ENCODE measurements at regions not wholly inside any gene's neighbourhood (a gene's known extent, or its start where the extent isn't known, plus 50 kb on each side); places are given as distances from the start of the nearest gene placed in this dataset.
"Not testable (repeated sequence)": the region's sequence is repeated elsewhere in the genome, so short reads cannot be mapped to it uniquely, and the experiment has no call there.

DNA sequence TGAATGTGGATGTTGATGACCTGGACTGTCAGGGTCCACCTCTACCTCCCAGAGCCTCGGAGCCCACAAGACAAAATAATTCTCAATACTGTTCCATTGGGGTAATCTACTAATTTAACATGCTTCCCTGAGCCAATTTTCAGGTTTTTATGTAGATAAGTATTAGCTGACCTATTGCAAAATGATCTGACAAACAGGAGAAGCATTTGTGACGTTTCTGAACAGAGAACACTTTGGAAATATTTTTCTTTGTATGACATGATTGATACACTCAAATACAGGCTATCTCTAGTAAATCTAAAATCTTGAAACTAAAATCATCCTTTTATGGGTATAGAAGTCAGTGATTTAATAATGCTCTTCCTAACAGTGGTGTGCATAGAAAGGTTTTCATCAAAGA lies 716.6 kb downstream of the KLHL13 start:
- Histone ChIP-seq H3K9ac (ENCODE audit: low read depth in 1 of 2, low read length in 2 of 2) (no peak overlapping the region), H3K36me3 (ENCODE audit: control insufficient read depth in 1 of 2, insufficient read depth in 2 of 2, low read length in 2 of 2) (no peaks in the 10 kb centered on the region), H3K27ac (ENCODE audit: low read depth, low read length) (no peak overlapping the region), H3K27me3 (ENCODE audit: control insufficient read depth in 1 of 2, insufficient read depth in 2 of 2, low read length in 2 of 2) (no peaks in the 10 kb centered on the region), H3K9me3 (ENCODE audit: control insufficient read depth in 1 of 2, low read length in 2 of 2) (no peaks in the 10 kb centered on the region), H3K4me1 (ENCODE audit: control insufficient read depth in 1 of 2, insufficient read depth in 2 of 2, low read length in 2 of 2) (no peaks in the 10 kb centered on the region), H3K4me3 (ENCODE audit: low read depth in 1 of 2, low read length in 2 of 2) (no peak overlapping the region)

DNA sequence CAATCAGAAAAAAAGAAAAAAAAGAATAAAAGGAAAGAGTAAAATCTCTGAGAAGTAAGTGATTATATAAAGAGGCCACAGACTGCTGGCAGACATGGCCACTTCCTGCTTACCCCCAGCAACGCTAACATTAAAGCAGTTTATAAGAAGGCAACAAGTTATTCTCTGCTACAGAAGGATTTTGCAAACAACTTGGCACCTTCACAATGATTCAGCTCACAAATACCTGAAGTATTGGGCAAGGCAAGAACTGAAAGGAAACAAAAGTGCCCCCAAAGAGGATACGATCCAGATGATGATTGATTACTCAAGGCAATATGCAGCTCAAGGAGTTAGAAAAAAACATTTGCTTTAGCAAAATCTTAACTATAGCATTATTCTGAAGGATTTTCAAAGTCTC lies 718.8 kb downstream of the KLHL13 start:
- Histone ChIP-seq H3K9ac (ENCODE audit: low read depth in 1 of 2, low read length in 2 of 2) (no peak overlapping the region), H3K4me3 (ENCODE audit: low read depth in 1 of 2, low read length in 2 of 2) (no peak overlapping the region), H3K4me1 (ENCODE audit: control insufficient read depth in 1 of 2, insufficient read depth in 2 of 2, low read length in 2 of 2) (no peaks in the 10 kb centered on the region)

DNA sequence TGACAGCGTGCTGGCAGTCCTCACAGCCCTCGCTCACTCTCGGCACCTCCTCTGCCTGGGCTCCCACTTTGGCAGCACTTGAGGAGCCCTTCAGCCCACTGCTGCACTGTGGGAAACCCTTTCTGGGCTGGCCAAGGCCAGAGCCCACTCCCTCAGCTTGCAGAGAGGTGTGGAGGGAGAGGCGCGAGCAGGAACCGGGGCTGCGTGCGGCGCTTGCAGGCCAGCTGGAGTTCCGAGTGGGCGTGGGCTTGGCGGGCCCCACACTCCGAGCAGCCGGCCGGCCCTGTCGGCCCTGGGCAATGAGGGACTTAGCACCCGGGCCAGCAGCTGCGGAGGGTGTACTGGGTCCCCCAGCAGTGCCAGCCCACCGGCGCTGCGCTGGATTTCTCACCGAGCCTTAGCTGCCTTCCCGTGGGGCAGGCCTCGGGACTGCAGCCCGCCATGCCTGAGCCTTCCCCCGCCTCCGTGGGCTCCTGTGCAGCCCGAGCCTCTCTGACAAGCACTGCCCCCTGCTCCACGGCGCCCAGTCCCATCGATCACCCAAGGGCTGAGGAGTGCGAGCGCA lies 722.0 kb downstream of the KLHL13 start:
- not testable (repeated sequence) for H3K9me3 ChIP-seq (ENCODE audit: control insufficient read depth in 1 of 2, low read length in 2 of 2); H3K9ac ChIP-seq (ENCODE audit: low read depth in 1 of 2, low read length in 2 of 2); H3K4me3 ChIP-seq (ENCODE audit: low read depth in 1 of 2, low read length in 2 of 2); H3K27me3 ChIP-seq (ENCODE audit: control insufficient read depth in 1 of 2, insufficient read depth in 2 of 2, low read length in 2 of 2); H3K4me1 ChIP-seq (ENCODE audit: control insufficient read depth in 1 of 2, insufficient read depth in 2 of 2, low read length in 2 of 2); H3K36me3 ChIP-seq (ENCODE audit: control insufficient read depth in 1 of 2, insufficient read depth in 2 of 2, low read length in 2 of 2); H3K27ac ChIP-seq (ENCODE audit: low read depth, low read length)

More for the DNA sequence above, 718.8 kb downstream of the KLHL13 start:
- Histone ChIP-seq H3K9me3 (ENCODE audit: control insufficient read depth in 1 of 2, low read length in 2 of 2) (no peaks in the 10 kb centered on the region), H3K27ac (ENCODE audit: low read depth, low read length) (no peak overlapping the region), H3K36me3 (ENCODE audit: control insufficient read depth in 1 of 2, insufficient read depth in 2 of 2, low read length in 2 of 2) (no peaks in the 10 kb centered on the region), H3K27me3 (ENCODE audit: control insufficient read depth in 1 of 2, insufficient read depth in 2 of 2, low read length in 2 of 2) (no peaks in the 10 kb centered on the region)

DNA sequence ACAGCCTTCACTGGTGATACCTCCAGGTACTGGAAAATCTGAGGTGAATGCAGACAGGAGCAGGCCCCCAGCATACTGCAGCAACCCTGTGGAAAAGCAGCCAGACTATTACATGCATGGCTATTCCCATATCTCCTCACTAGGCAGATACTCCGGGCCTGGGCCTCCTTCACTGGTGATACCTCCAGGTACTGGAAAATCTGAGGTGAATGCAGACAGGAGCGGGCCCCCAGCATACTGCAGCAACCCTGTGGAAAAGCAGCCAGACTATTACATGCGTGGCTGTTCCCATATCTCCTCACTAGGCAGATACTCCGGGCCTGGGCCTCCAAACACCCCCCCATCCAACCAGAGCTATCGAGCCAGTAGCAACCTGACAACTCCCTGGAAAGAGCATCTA lies 724.2 kb downstream of the KLHL13 start:
- not testable (repeated sequence) for H3K27me3 ChIP-seq (ENCODE audit: control insufficient read depth in 1 of 2, insufficient read depth in 2 of 2, low read length in 2 of 2); H3K9ac ChIP-seq (ENCODE audit: low read depth in 1 of 2, low read length in 2 of 2)

DNA sequence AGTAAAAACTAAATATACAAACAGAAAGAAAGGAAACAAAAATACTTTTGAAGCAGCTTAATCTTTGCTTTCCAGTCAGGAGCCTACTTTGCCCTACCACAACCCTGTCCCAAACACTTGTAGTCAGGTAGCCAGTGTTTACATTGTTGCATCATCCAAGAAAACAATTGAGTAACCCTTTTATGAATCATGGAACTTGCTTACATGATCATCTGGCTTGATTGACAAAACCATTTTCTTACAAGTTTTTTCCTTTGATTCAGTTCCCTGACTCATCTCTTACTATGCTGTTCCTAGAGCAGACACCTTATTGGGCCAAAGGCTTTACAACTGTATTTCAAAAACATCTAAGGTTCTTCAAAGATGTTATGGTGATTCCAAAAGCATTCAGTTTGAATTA lies 740.1 kb downstream of the KLHL13 start:
- no peaks in the 10 kb centered on the region for H3K27me3 ChIP-seq (ENCODE audit: control insufficient read depth in 1 of 2, insufficient read depth in 2 of 2, low read length in 2 of 2)
- no peaks in the 10 kb centered on the region for H3K36me3 ChIP-seq (ENCODE audit: control insufficient read depth in 1 of 2, insufficient read depth in 2 of 2, low read length in 2 of 2)
- H3K9ac ChIP-seq (ENCODE audit: low read depth in 1 of 2, low read length in 2 of 2) = no peak overlapping the region
- no peak overlapping the region for H3K27ac ChIP-seq (ENCODE audit: low read depth, low read length)
- no peak overlapping the region for H3K4me3 ChIP-seq (ENCODE audit: low read depth in 1 of 2, low read length in 2 of 2)
- no peaks in the 10 kb centered on the region for H3K9me3 ChIP-seq (ENCODE audit: control insufficient read depth in 1 of 2, low read length in 2 of 2)
- no peaks in the 10 kb centered on the region for H3K4me1 ChIP-seq (ENCODE audit: control insufficient read depth in 1 of 2, insufficient read depth in 2 of 2, low read length in 2 of 2)

More for the DNA sequence above, 724.2 kb downstream of the KLHL13 start:
- not testable (repeated sequence) for H3K36me3 ChIP-seq (ENCODE audit: control insufficient read depth in 1 of 2, insufficient read depth in 2 of 2, low read length in 2 of 2); H3K4me1 ChIP-seq (ENCODE audit: control insufficient read depth in 1 of 2, insufficient read depth in 2 of 2, low read length in 2 of 2); H3K4me3 ChIP-seq (ENCODE audit: low read depth in 1 of 2, low read length in 2 of 2); H3K9me3 ChIP-seq (ENCODE audit: control insufficient read depth in 1 of 2, low read length in 2 of 2); H3K27ac ChIP-seq (ENCODE audit: low read depth, low read length)

DNA sequence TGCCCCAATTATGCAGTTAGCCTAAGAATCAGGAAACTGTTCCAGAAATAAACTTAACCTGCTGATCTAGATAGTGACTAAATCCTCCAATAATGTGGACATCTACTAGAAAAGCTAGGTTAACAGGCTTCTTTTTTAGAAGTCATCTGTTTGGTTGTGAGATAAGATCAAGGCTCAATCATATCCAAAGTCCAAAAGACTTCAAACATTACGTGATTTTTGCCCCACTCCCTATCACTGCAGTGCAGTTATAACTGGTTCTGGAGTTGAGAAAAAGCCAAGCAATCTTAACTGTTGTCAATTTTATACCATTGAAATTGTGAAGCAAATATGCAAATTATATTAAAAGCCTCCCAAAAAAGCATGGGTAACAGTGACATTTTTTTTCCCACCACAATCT lies 781.4 kb downstream of the KLHL13 start:
- Histone ChIP-seq H3K9ac (ENCODE audit: low read depth in 1 of 2, low read length in 2 of 2) (no peak overlapping the region), H3K27ac (ENCODE audit: low read depth, low read length) (no peak overlapping the region), H3K4me3 (ENCODE audit: low read depth in 1 of 2, low read length in 2 of 2) (no peak overlapping the region), H3K4me1 (ENCODE audit: control insufficient read depth in 1 of 2, insufficient read depth in 2 of 2, low read length in 2 of 2) (no peaks in the 10 kb centered on the region), H3K27me3 (ENCODE audit: control insufficient read depth in 1 of 2, insufficient read depth in 2 of 2, low read length in 2 of 2) (no peaks in the 10 kb centered on the region), H3K36me3 (ENCODE audit: control insufficient read depth in 1 of 2, insufficient read depth in 2 of 2, low read length in 2 of 2) (no peaks in the 10 kb centered on the region), H3K9me3 (ENCODE audit: control insufficient read depth in 1 of 2, low read length in 2 of 2) (no peaks in the 10 kb centered on the region)

DNA sequence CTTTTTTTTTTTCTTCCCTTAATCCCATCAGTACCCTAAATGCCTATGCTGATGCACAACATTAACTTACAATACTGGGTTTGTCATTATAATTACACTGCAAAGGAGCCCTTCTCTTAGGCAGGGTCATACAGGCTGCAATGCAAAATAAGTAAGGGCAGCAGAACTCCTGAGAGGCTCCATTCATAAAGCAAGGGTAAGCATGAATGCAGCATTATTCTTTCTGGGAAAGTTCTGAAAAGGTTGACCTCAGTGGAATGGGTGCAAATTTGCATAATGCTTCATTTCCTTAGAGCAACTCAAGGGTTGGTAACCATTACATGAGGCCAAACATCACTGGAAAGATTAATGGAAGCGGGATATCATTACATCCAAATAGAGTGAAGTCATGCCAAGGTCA lies 789.2 kb downstream of the KLHL13 start:
- Histone ChIP-seq H3K4me3 (ENCODE audit: low read depth in 1 of 2, low read length in 2 of 2) (no peak overlapping the region), H3K27ac (ENCODE audit: low read depth, low read length) (no peak overlapping the region), H3K9ac (ENCODE audit: low read depth in 1 of 2, low read length in 2 of 2) (no peak overlapping the region), H3K36me3 (ENCODE audit: control insufficient read depth in 1 of 2, insufficient read depth in 2 of 2, low read length in 2 of 2) (no peaks in the 10 kb centered on the region), H3K9me3 (ENCODE audit: control insufficient read depth in 1 of 2, low read length in 2 of 2) (no peaks in the 10 kb centered on the region), H3K4me1 (ENCODE audit: control insufficient read depth in 1 of 2, insufficient read depth in 2 of 2, low read length in 2 of 2) (no peaks in the 10 kb centered on the region), H3K27me3 (ENCODE audit: control insufficient read depth in 1 of 2, insufficient read depth in 2 of 2, low read length in 2 of 2) (no peaks in the 10 kb centered on the region)

DNA sequence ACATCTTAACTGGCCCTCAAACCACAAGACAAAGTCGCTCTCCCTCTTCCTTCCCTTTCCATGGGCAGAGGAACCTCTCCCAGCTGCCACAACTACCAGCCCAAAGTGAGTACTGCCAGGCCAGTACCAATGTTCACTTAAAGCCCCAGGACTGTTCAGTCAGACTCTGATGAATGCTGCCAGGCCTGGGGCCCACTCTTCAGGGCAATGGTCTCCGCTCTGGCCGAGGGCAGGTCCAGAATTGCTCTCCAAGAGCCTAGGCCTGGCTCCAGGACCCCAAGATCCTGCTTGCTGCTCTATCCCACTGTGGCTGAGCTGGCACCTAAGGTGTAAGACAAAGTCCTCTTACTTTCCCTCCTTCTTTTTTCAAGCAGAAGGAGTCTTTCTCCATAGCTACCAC lies 790.9 kb downstream of the KLHL13 start:
- H3K9me3 ChIP-seq (ENCODE audit: control insufficient read depth in 1 of 2, low read length in 2 of 2) = no peaks in the 10 kb centered on the region
- H3K36me3 ChIP-seq (ENCODE audit: control insufficient read depth in 1 of 2, insufficient read depth in 2 of 2, low read length in 2 of 2) = no peaks in the 10 kb centered on the region
- H3K27ac ChIP-seq (ENCODE audit: low read depth, low read length) = no peak overlapping the region
- no peak overlapping the region for H3K4me3 ChIP-seq (ENCODE audit: low read depth in 1 of 2, low read length in 2 of 2)
- H3K9ac ChIP-seq (ENCODE audit: low read depth in 1 of 2, low read length in 2 of 2) = no peak overlapping the region
- H3K27me3 ChIP-seq (ENCODE audit: control insufficient read depth in 1 of 2, insufficient read depth in 2 of 2, low read length in 2 of 2) = no peaks in the 10 kb centered on the region
- no peaks in the 10 kb centered on the region for H3K4me1 ChIP-seq (ENCODE audit: control insufficient read depth in 1 of 2, insufficient read depth in 2 of 2, low read length in 2 of 2)

DNA sequence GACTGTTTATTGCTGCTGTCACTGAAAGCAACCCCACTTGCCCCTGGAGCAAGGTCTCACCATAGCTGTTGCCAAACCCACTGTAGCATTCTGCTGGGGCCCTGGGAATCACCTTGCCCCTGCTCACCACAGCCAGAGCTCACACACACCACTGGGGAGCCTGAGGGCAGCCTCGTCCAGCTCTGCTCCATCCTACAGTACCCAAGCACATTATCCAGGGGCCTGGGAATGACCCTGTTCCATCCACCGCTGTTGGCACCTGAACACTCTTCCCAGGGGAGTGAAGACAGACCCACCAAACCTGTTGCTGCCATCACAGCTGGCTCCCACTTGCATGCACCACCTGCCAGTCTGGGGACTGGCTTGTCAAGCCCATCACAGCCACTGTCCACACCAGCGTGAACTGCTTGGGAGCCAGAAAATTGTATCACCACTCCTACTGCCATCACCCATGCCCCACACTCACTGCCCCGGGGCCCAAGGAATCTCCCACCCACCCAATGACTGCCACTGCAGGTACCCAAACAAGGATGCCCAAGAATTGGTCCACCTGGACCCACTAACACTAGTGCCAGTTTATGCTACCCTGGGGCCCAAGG lies 811.3 kb downstream of the KLHL13 start:
- H3K9me3 ChIP-seq (ENCODE audit: control insufficient read depth in 1 of 2, low read length in 2 of 2) = no peaks in the 10 kb centered on the region
- no peak overlapping the region for H3K27ac ChIP-seq (ENCODE audit: low read depth, low read length)
- H3K4me3 ChIP-seq (ENCODE audit: low read depth in 1 of 2, low read length in 2 of 2) = no peak overlapping the region
- no peaks in the 10 kb centered on the region for H3K4me1 ChIP-seq (ENCODE audit: control insufficient read depth in 1 of 2, insufficient read depth in 2 of 2, low read length in 2 of 2)
- H3K9ac ChIP-seq (ENCODE audit: low read depth in 1 of 2, low read length in 2 of 2) = no peak overlapping the region
- H3K27me3 ChIP-seq (ENCODE audit: control insufficient read depth in 1 of 2, insufficient read depth in 2 of 2, low read length in 2 of 2) = no peaks in the 10 kb centered on the region
- H3K36me3 ChIP-seq (ENCODE audit: control insufficient read depth in 1 of 2, insufficient read depth in 2 of 2, low read length in 2 of 2) = no peaks in the 10 kb centered on the region

DNA sequence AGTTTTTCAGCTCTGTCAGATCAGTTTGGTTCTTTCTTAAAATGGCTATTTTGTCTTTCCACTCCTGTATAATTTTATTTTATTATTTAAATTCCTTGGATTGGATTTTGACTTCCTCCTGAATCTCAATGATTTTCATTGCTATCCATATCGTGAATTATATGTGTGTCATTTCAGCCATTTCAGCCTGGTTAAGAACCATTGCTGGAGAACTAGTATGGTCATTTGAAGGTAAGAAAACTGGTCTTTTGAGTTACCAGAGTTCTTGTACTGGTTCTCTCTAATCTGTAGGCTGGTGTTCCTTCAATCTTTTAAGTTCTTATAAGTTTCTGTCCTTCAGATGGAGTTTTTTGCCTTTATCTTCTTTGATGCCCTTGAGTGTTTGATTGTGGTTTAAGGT lies 815.5 kb downstream of the KLHL13 start:
- Histone ChIP-seq H3K9ac (ENCODE audit: low read depth in 1 of 2, low read length in 2 of 2) (no peak overlapping the region), H3K9me3 (ENCODE audit: control insufficient read depth in 1 of 2, low read length in 2 of 2) (no peaks in the 10 kb centered on the region), H3K27ac (ENCODE audit: low read depth, low read length) (no peak overlapping the region), H3K4me1 (ENCODE audit: control insufficient read depth in 1 of 2, insufficient read depth in 2 of 2, low read length in 2 of 2) (no peaks in the 10 kb centered on the region), H3K27me3 (ENCODE audit: control insufficient read depth in 1 of 2, insufficient read depth in 2 of 2, low read length in 2 of 2) (no peaks in the 10 kb centered on the region), H3K36me3 (ENCODE audit: control insufficient read depth in 1 of 2, insufficient read depth in 2 of 2, low read length in 2 of 2) (no peaks in the 10 kb centered on the region), H3K4me3 (ENCODE audit: low read depth in 1 of 2, low read length in 2 of 2) (no peak overlapping the region)

DNA sequence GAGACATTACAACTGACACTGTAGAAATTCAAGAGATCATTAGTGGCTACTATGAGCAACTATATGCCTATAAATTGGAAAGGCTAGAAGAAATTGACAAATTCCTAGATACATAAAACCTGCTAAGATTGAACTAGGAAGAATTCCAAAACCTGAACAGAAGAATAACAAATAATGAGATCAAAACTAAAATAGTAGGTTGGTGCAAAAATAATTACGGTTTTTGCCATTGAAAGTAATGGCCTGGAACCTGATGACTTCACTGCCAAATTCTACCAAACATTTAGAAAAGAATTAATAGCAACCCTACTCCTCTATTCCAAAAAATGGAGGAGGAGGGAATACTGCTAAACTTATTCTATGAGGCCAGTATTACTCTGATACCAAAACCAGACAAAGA lies 824.9 kb downstream of the KLHL13 start:
- no peaks in the 10 kb centered on the region for H3K36me3 ChIP-seq (ENCODE audit: control insufficient read depth in 1 of 2, insufficient read depth in 2 of 2, low read length in 2 of 2)
- no peaks in the 10 kb centered on the region for H3K4me1 ChIP-seq (ENCODE audit: control insufficient read depth in 1 of 2, insufficient read depth in 2 of 2, low read length in 2 of 2)
- no peaks in the 10 kb centered on the region for H3K9me3 ChIP-seq (ENCODE audit: control insufficient read depth in 1 of 2, low read length in 2 of 2)
- H3K4me3 ChIP-seq (ENCODE audit: low read depth in 1 of 2, low read length in 2 of 2) = no peak overlapping the region
- no peak overlapping the region for H3K9ac ChIP-seq (ENCODE audit: low read depth in 1 of 2, low read length in 2 of 2)
- no peaks in the 10 kb centered on the region for H3K27me3 ChIP-seq (ENCODE audit: control insufficient read depth in 1 of 2, insufficient read depth in 2 of 2, low read length in 2 of 2)
- H3K27ac ChIP-seq (ENCODE audit: low read depth, low read length) = no peak overlapping the region

Measured in duodenal mucosa (tissue), 2 donors.